ENCODE measurements at regions not wholly inside any gene's neighbourhood (a gene's known extent, or its start where the extent isn't known, plus 50 kb on each side); places are given as distances from the start of the nearest gene placed in this dataset.
"Not testable (repeated sequence)": the region's sequence is repeated elsewhere in the genome, so short reads cannot be mapped to it uniquely, and the experiment has no call there.

GRCh38 chr12:69030321-69030720 lies 97.3 kb upstream of the CPM start:
- DNase-seq = no peak

- DNase-seq = no peak
Observed at GRCh38 chr12:69036533-69036932, 103.6 kb upstream of the CPM start.

- peak; percentile 1 for DNase-seq
Observed at GRCh38 chr12:69036999-69037398, 104.0 kb upstream of the CPM start.

- DNase-seq = no peak
Observed at GRCh38 chr12:69039911-69040310, 106.9 kb upstream of the CPM start.

- DNase-seq = no peak
Observed at GRCh38 chr12:69042557-69042956, 109.6 kb upstream of the CPM start.

GRCh38 chr12:69042970-69043369 lies 110.0 kb upstream of the CPM start:
- DNase-seq = no peak

GRCh38 chr12:69044887-69045286 lies 111.9 kb upstream of the CPM start:
- DNase-seq = peak; percentile 2

- DNase-seq = no peak
Observed at GRCh38 chr12:69045430-69045829, 112.5 kb upstream of the CPM start.

- no peak for DNase-seq
Observed at GRCh38 chr12:69046363-69046762, 113.4 kb upstream of the CPM start.

GRCh38 chr12:69046920-69047319 lies 113.9 kb upstream of the CPM start:
- peak; percentile 14 for DNase-seq

- no peak for DNase-seq
Observed at GRCh38 chr12:69047990-69048389, 115.0 kb upstream of the CPM start.

- DNase-seq = not testable (repeated sequence)
Observed at GRCh38 chr12:69049855-69050254, 116.9 kb upstream of the CPM start.

- DNase-seq = no peak
Observed at GRCh38 chr12:69052613-69053408, 119.8 kb upstream of the CPM start.

GRCh38 chr12:69054343-69055056 lies 121.5 kb upstream of the CPM start:
- DNase-seq = no peak

GRCh38 chr12:69055280-69055679 lies 122.3 kb upstream of the CPM start:
- no peak for DNase-seq

- no peak for DNase-seq
Observed at GRCh38 chr12:69055706-69056105, 122.7 kb upstream of the CPM start.

GRCh38 chr12:69056743-69057515 lies 124.0 kb upstream of the CPM start:
- DNase-seq = no peak

GRCh38 chr12:69057742-69058141 lies 124.8 kb upstream of the CPM start:
- DNase-seq = no peak

- no peak for DNase-seq
Observed at GRCh38 chr12:69059465-69060457, 126.8 kb upstream of the CPM start.

- DNase-seq = no peak
Observed at GRCh38 chr12:69061574-69061973, 128.6 kb upstream of the CPM start.

GRCh38 chr12:69062621-69063237 lies 129.8 kb upstream of the CPM start:
- DNase-seq = no peak

All from DMS79 treated with DMSO at 0.1 percent for 48 hours (cell line).